ENCODE measurements at regions not wholly inside any gene's neighbourhood (a gene's known extent, or its start where the extent isn't known, plus 50 kb on each side); places are given as distances from the start of the nearest gene placed in this dataset.

DNA sequence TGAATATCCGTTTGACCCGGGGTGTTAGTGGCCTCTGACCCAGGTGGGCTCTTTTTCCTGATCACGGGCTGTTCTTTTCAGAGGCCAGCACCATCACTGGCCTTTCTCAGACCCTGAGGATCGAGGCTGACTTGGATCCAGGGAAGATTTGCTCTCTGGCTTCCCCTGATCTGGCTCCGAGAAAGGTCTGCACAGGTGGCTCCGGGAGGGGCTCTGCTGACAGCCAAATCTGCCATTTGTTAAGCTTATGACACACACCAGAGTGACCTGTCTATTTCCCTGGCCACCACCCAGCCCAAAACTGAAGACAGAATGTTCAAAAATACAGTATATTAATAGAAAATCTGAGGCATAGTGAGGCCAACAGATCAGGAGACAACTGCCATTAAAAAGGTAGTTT, 221.8 kb upstream of the TNRC6C start (continued):
- TF ChIP-seq CHD1 (IDR thresholded peaks at IDR 0.05; ENCODE audit: low read depth, low read length), result no peak
- no peak for TF ChIP-seq SUZ12 (IDR thresholded peaks at IDR 0.05; ENCODE audit: low read length)
- TF ChIP-seq RNF2 (IDR thresholded peaks at IDR 0.05; ENCODE audit: borderline replicate concordance, low read depth, low read length, missing control alignments, poor library complexity, severe bottlenecking), result no peak
- no peak for TF ChIP-seq TBP (IDR thresholded peaks at IDR 0.05; ENCODE audit: low read depth, low read length)
- no peak for TF ChIP-seq SAP30 (IDR thresholded peaks at IDR 0.05; ENCODE audit: insufficient read depth, insufficient replicate concordance, low read length)
